ENCODE measurements at regions not wholly inside any gene's neighbourhood (a gene's known extent, or its start where the extent isn't known, plus 50 kb on each side); places are given as distances from the start of the nearest gene placed in this dataset.

- WGBS, 4 donors, result 88 to 98% (median 95%) methylated on average over 1 of the region's 1 CpG
- Histone ChIP-seq H3K27ac (no peak overlapping the region), H3K9me3 (no peaks in the 10 kb centered on the region), H3K36me3 (no peaks in the 10 kb centered on the region), H3K27me3 (no peaks in the 10 kb centered on the region), H3K4me1 (no peaks in the 10 kb centered on the region), H3K4me3 (no peak overlapping the region)
- ATAC-seq (no peak), DNase-seq (no peak)
- intact Hi-C loops (cut with DNase I), result no loop called here
- TF ChIP-seq POLR2A (IDR thresholded peaks at IDR 0.05), result no peak
- no peak for TF ChIP-seq CTCF (IDR thresholded peaks at IDR 0.05)
Observed at GRCh38 chr5:57753446-57753845, 270.8 kb upstream of the ACTBL2 start.

- WGBS, 4 donors, result 34 to 66% (median 43%) methylated on average over 2 of the region's 2 CpGs
- H3K27me3 ChIP-seq, result no peaks in the 10 kb centered on the region
- DNase-seq, result no peak
- H3K4me1 ChIP-seq, result no peaks in the 10 kb centered on the region
- no peaks in the 10 kb centered on the region for H3K36me3 ChIP-seq
- intact Hi-C loops (cut with DNase I), result no loop called here
- no peak overlapping the region for H3K4me3 ChIP-seq
- no peaks in the 10 kb centered on the region for H3K9me3 ChIP-seq
- TF ChIP-seq CTCF (IDR thresholded peaks at IDR 0.05) (no peak), POLR2A (IDR thresholded peaks at IDR 0.05) (no peak)
- ATAC-seq, result no peak
- H3K27ac ChIP-seq, result no peak overlapping the region
Observed at GRCh38 chr5:57751710-57752109, 269.1 kb upstream of the ACTBL2 start.

GRCh38 chr5:57750891-57751290, 268.3 kb upstream of the ACTBL2 start:
- no peaks in the 10 kb centered on the region for H3K27me3 ChIP-seq
- no peak for DNase-seq
- no peak overlapping the region for H3K27ac ChIP-seq
- H3K36me3 ChIP-seq, result no peaks in the 10 kb centered on the region
- no peak for TF ChIP-seq POLR2A (IDR thresholded peaks at IDR 0.05)
- H3K9me3 ChIP-seq, result no peaks in the 10 kb centered on the region
- H3K4me3 ChIP-seq, result no peak overlapping the region
- 91 to 93% (median 92%) methylated on average over 9 of the region's 9 CpGs for WGBS, 4 donors
- no peak for ATAC-seq
- no peaks in the 10 kb centered on the region for H3K4me1 ChIP-seq
- intact Hi-C loops (cut with DNase I), result no loop called here

GRCh38 chr5:57750282-57750681, 267.7 kb upstream of the ACTBL2 start:
- Histone ChIP-seq H3K9me3 (no peaks in the 10 kb centered on the region), H3K27me3 (no peaks in the 10 kb centered on the region), H3K27ac (no peak overlapping the region), H3K4me3 (no peak overlapping the region), H3K4me1 (no peaks in the 10 kb centered on the region), H3K36me3 (no peaks in the 10 kb centered on the region)
- intact Hi-C loops (cut with DNase I), result no loop called here
- 89 to 95% (median 93%) methylated on average over 10 of the region's 10 CpGs for WGBS, 4 donors
- ATAC-seq, result no peak
- no peak for TF ChIP-seq POLR2A (IDR thresholded peaks at IDR 0.05)
- no peak for TF ChIP-seq CTCF (IDR thresholded peaks at IDR 0.05)
- DNase-seq, result no peak

- Histone ChIP-seq H3K27me3 (no peaks in the 10 kb centered on the region), H3K36me3 (no peaks in the 10 kb centered on the region), H3K4me3 (no peak overlapping the region), H3K27ac (no peak overlapping the region), H3K9me3 (no peaks in the 10 kb centered on the region), H3K4me1 (no peaks in the 10 kb centered on the region)
- DNase-seq (no peak), ATAC-seq (no peak)
- intact Hi-C loops (cut with DNase I), result loop anchor here in 1 of 10 donors (10.0 kb wide), 1 partner anchor 365 kb away; no protein-coding TSS in a partner anchor
- no peak for TF ChIP-seq POLR2A (IDR thresholded peaks at IDR 0.05)
- no peak for TF ChIP-seq CTCF (IDR thresholded peaks at IDR 0.05)
Observed at GRCh38 chr5:57749396-57749795, 266.8 kb upstream of the ACTBL2 start.
